ENCODE measurements at regions not wholly inside any gene's neighbourhood (a gene's known extent, or its start where the extent isn't known, plus 50 kb on each side); places are given as distances from the start of the nearest gene placed in this dataset.

DNA sequence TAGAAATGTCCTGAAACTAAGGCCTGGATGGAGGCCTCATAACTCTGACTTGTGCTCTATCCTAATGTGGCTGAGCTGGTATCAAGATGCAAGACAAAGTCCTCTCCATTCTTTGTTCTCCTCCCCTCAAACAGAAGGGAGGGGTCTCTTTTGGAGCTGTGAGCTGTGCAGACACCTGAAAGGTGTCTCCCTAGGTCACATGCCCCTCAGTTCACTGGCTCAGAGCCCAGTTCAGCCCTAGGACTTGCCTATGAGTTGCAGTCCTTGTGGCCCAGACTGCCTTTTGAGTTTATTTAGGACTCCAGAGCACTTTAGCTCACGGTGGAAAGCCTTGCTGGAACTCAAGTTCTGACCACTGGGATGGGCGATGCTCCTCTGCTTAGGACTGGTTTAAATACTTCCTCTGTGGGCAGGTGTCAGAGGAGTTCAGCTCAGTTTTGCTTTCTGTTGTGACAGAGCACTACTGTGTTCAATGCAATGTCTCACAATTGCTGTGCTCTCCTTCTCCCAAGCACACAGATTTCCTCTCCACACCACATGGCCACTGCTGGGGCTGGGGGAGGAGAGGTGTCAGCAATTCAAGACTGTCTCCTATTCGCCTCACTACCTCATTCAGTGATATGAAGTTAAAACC is 84.8 kb upstream of the ZNF827 start:
- DNase-seq = no peak

GRCh38 chr4:146022541-146022940 is 83.9 kb upstream of the ZNF827 start:
- no peak for DNase-seq

GRCh38 chr4:146018247-146018646 is 79.6 kb upstream of the ZNF827 start:
- DNase-seq = no peak

GRCh38 chr4:146004730-146005129 is 66.1 kb upstream of the ZNF827 start:
- DNase-seq = no peak

GRCh38 chr4:145988628-145989027 is 50.0 kb upstream of the ZNF827 start:
- DNase-seq = no peak

All from muscle of back (tissue), 3 donors.